ENCODE measurements at regions not wholly inside any gene's neighbourhood (a gene's known extent, or its start where the extent isn't known, plus 50 kb on each side); places are given as distances from the start of the nearest gene placed in this dataset.

DNA sequence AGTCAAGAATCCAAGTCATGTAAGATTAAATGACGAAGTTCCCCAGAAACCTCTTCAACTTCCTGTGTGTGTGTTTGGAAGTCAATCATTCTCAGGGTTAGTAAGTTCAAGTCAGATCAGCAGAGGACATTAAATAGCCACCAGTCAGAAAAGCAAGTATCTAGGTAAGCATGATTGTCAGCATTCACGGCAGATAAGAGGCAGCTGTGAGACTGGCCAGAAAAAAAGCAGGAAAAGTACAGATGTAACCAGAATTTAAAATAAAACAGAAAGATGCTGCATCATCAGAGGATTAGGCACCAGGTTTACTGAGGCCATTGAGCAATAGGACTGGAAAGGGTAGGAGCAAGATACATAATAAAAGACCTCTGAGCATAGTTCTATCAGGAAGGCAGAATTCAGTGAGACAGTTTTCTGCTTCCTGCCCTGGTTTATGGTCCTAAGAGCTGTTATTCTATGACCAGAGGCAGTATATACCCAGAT lies 606.9 kb downstream of the FSCB start:
- Histone ChIP-seq H3K27ac (no peak overlapping the region), H3K27me3 (no peaks in the 10 kb centered on the region), H3K9me3 (no peaks in the 10 kb centered on the region), H3K36me3 (no peaks in the 10 kb centered on the region), H3K4me3 (no peak overlapping the region), H3K4me1 (no peaks in the 10 kb centered on the region)
- no peak for DNase-seq (ENCODE audit: extremely low spot score in 2 of 2)
- TF ChIP-seq, protein P1, sequence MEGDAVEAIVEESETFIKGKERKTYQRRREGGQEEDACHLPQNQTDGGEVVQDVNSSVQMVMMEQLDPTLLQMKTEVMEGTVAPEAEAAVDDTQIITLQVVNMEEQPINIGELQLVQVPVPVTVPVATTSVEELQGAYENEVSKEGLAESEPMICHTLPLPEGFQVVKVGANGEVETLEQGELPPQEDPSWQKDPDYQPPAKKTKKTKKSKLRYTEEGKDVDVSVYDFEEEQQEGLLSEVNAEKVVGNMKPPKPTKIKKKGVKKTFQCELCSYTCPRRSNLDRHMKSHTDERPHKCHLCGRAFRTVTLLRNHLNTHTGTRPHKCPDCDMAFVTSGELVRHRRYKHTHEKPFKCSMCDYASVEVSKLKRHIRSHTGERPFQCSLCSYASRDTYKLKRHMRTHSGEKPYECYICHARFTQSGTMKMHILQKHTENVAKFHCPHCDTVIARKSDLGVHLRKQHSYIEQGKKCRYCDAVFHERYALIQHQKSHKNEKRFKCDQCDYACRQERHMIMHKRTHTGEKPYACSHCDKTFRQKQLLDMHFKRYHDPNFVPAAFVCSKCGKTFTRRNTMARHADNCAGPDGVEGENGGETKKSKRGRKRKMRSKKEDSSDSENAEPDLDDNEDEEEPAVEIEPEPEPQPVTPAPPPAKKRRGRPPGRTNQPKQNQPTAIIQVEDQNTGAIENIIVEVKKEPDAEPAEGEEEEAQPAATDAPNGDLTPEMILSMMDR (IDR thresholded peaks at IDR 0.05), result no peak
- no peak for TF ChIP-seq POLR2A (IDR thresholded peaks at IDR 0.05)
- no peak for TF ChIP-seq POLR2AphosphoS5 (IDR thresholded peaks at IDR 0.05; ENCODE audit: insufficient read depth in 1 of 2, low read depth in 1 of 2)
- intact Hi-C loops (cut with DNase I), result no loop called here

DNA sequence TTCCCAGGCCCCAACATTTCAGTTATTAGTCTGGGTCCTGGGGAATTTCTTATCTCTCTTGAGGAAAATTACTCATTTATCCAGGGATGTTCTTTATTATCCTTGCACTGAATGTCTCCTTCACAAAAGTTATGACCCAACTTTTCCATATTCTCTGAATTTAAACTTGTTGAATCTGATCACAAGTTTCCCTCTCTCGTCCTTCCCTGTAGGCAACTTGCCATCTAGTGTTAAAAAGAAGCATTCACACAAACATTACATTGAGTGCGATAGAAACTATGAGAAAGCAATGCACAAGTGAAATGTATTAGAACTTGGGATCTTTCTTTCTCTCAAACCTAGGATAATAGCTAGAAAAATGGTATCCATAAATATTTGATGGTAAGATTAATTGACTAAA lies 608.4 kb downstream of the FSCB start:
- TF ChIP-seq POLR2A (IDR thresholded peaks at IDR 0.05) (no peak), POLR2AphosphoS5 (IDR thresholded peaks at IDR 0.05; ENCODE audit: insufficient read depth in 1 of 2, low read depth in 1 of 2) (no peak)
- TF ChIP-seq, protein P1 (IDR thresholded peaks at IDR 0.05), result no peak
- no peak overlapping the region for H3K4me3 ChIP-seq
- no peak for DNase-seq (ENCODE audit: extremely low spot score in 2 of 2)
- intact Hi-C loops (cut with DNase I), result no loop called here
- no peaks in the 10 kb centered on the region for H3K36me3 ChIP-seq
- no peaks in the 10 kb centered on the region for H3K4me1 ChIP-seq
- H3K27ac ChIP-seq, result no peak overlapping the region
- H3K9me3 ChIP-seq, result no peaks in the 10 kb centered on the region
- H3K27me3 ChIP-seq, result no peaks in the 10 kb centered on the region

DNA sequence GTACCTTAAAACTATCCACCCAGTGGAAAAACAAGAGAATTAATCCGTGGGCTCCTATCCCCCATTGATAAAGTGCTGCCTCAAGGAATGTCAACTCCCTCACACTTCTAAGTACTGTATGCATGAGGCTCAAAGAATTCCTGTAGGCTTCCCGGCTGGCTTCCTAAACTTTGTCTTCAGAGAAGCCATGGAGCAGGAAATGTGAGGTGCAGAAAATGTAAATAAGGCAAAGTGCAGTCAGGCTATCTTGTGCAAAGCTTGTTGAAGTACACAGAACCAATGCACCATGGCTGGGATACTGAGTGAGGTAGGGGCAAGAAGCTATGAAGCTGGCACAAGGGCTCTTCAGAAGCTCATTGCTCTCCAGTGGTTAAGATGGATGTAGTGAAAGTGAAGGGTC lies 611.0 kb downstream of the FSCB start:
- TF ChIP-seq POLR2A (IDR thresholded peaks at IDR 0.05) (no peak), POLR2AphosphoS5 (IDR thresholded peaks at IDR 0.05; ENCODE audit: insufficient read depth in 1 of 2, low read depth in 1 of 2) (no peak)
- TF ChIP-seq, protein P1 (IDR thresholded peaks at IDR 0.05), result no peak
- Histone ChIP-seq H3K4me3 (no peak overlapping the region), H3K27ac (no peak overlapping the region), H3K9me3 (no peaks in the 10 kb centered on the region), H3K36me3 (no peaks in the 10 kb centered on the region), H3K27me3 (no peaks in the 10 kb centered on the region), H3K4me1 (no peaks in the 10 kb centered on the region)
- no peak for DNase-seq (ENCODE audit: extremely low spot score in 2 of 2)
- intact Hi-C loops (cut with DNase I), result no loop called here

DNA sequence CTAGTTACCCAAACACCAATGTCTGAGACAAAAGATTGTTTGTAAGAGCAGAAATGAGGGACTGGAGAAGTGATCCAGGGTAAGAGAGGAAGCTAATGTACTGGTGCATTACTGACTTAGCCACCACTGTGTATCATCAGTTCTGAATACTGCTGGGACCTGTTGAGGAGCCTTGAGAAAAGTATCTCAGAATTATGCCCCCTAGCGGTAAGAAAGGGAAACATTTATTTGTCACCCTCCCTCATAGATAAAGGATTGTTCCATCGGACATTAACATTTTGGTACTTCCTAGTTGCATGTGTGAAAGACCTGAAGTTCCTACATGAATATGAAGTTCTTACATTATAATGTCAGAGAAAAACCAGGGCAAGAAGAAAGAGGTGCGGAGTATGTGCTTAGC lies 612.5 kb downstream of the FSCB start:
- Histone ChIP-seq H3K36me3 (no peaks in the 10 kb centered on the region), H3K27me3 (no peaks in the 10 kb centered on the region), H3K4me3 (no peak overlapping the region), H3K9me3 (no peaks in the 10 kb centered on the region), H3K4me1 (no peaks in the 10 kb centered on the region), H3K27ac (no peak overlapping the region)
- intact Hi-C loops (cut with DNase I), result no loop called here
- TF ChIP-seq, protein P1 (IDR thresholded peaks at IDR 0.05), result no peak
- TF ChIP-seq POLR2AphosphoS5 (IDR thresholded peaks at IDR 0.05; ENCODE audit: insufficient read depth in 1 of 2, low read depth in 1 of 2) (no peak), POLR2A (IDR thresholded peaks at IDR 0.05) (no peak)
- no peak for DNase-seq (ENCODE audit: extremely low spot score in 2 of 2)

DNA sequence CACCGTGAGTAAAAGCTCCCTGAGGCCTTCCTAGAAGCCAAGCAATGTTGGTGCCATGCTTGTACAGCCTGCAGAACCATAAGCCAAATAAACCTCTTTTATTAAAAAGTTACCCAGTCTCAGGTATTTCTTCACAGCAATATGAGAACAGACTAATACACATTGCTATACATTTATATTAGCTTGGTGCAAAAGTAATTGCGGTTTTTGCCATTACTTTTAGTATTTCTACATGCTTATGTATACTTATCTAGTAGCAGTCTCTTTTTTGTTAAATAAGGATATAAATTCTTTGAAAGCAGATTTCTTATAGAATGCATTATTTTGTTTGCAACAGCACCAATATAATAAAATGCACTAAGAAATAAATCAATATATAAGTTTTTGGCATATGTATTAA lies 619.6 kb downstream of the FSCB start:
- intact Hi-C loops (cut with DNase I), result no loop called here
- no peaks in the 10 kb centered on the region for H3K36me3 ChIP-seq
- no peak for DNase-seq (ENCODE audit: extremely low spot score in 2 of 2)

More for the DNA sequence above, 619.6 kb downstream of the FSCB start:
- Histone ChIP-seq H3K27me3 (no peaks in the 10 kb centered on the region), H3K4me1 (no peaks in the 10 kb centered on the region), H3K9me3 (no peaks in the 10 kb centered on the region), H3K4me3 (no peak overlapping the region), H3K27ac (no peak overlapping the region)
- TF ChIP-seq POLR2A (IDR thresholded peaks at IDR 0.05), result no peak
- TF ChIP-seq POLR2AphosphoS5 (IDR thresholded peaks at IDR 0.05; ENCODE audit: insufficient read depth in 1 of 2, low read depth in 1 of 2), result no peak
- TF ChIP-seq, protein P1 (IDR thresholded peaks at IDR 0.05), result no peak
